ENCODE measurements at regions not wholly inside any gene's neighbourhood (a gene's known extent, or its start where the extent isn't known, plus 50 kb on each side); places are given as distances from the start of the nearest gene placed in this dataset.

DNA sequence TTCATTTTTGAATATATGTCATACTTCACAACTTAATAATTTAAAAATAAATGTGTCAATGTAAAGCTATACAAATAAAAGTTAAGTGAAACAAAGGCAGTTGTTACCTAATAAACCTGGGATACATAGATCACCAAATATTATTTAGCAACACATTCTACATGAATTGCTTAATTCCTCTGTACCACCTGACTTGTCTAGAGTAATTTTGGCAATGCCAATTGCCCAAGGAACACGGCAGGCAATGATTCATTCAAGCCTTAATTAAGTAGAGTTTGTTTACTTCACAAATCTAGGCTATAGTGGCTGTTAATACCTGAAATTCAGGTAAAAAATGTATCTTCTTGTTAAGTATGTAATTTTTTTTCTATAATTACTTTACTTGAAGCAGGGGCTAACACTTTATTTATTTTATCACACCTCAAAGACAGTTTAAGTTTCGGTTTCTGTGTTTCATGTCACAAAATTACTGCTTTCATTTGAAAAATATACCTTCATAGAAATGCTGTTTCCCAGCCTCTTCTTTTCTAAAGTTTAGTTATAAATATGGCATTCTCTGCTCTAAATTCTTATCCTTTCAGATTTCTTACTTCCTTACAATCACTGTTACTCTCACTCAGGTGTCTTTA lies 705.7 kb downstream of the SLITRK5 start:
- TF ChIP-seq, protein P1, sequence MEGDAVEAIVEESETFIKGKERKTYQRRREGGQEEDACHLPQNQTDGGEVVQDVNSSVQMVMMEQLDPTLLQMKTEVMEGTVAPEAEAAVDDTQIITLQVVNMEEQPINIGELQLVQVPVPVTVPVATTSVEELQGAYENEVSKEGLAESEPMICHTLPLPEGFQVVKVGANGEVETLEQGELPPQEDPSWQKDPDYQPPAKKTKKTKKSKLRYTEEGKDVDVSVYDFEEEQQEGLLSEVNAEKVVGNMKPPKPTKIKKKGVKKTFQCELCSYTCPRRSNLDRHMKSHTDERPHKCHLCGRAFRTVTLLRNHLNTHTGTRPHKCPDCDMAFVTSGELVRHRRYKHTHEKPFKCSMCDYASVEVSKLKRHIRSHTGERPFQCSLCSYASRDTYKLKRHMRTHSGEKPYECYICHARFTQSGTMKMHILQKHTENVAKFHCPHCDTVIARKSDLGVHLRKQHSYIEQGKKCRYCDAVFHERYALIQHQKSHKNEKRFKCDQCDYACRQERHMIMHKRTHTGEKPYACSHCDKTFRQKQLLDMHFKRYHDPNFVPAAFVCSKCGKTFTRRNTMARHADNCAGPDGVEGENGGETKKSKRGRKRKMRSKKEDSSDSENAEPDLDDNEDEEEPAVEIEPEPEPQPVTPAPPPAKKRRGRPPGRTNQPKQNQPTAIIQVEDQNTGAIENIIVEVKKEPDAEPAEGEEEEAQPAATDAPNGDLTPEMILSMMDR (IDR thresholded peaks at IDR 0.05), result no peak
- TF ChIP-seq POLR2A (IDR thresholded peaks at IDR 0.05), result no peak

All from thyroid gland (tissue), 4 donors.